K562 (cell line): ENCODE measurements at regions not wholly inside any gene's neighbourhood (a gene's known extent, or its start where the extent isn't known, plus 50 kb on each side); places are given as distances from the start of the nearest gene placed in this dataset.

Source experiments
- C11orf30 ChIP-seq: fragments of 450-650 bp; IDR thresholded peaks from 2 replicates; pipeline ENCODE4 v1.6.1; 2016; ENCODE audit warnings: low read depth, mild to moderate bottlenecking
- CAMTA2 ChIP-seq: fragments of 250-450 bp; sonication (Bioruptor Pico); conservative IDR thresholded peaks from 2 replicates; pipeline ENCODE4 v1.5.1; 2022
- CBX3 ChIP-seq, 2 experiments: IDR thresholded peaks; 1 replicate in 1 of 2; 2 replicates in 1 of 2; pipeline ENCODE4 v1.6.1; 2012; ENCODE audit warnings: inconsistent platforms in 2 of 2, low read length in 2 of 2, borderline replicate concordance in 1 of 2, control low read depth in 1 of 2
- CHAMP1 ChIP-seq: fragments of 450-650 bp; IDR thresholded peaks from 2 replicates; pipeline ENCODE4 v1.6.1; 2016; ENCODE audit warnings: mild to moderate bottlenecking
- ETV6 ChIP-seq, 3 experiments: fragments of 150-350 bp in 1 of 3; sonication (generic) in 1 of 3; formaldehyde crosslinking in 1 of 3; IDR thresholded peaks; 2 replicates each; pipeline versions ENCODE4 v1.6.1 to v1.8.0; 2014 to 2022; ENCODE audit warnings: borderline replicate concordance in 2 of 3, low read depth in 2 of 3, antibody characterized with exemption in 1 of 3, low read length in 1 of 3, mild to moderate bottlenecking in 1 of 3, missing genetic modification reagents in 1 of 3
- GABPA ChIP-seq: fragments of 200-800 bp; sonication (Bioruptor generic); conservative IDR thresholded peaks from 2 replicates; pipeline ENCODE4 v1.6.1; 2016; ENCODE audit warnings: low read depth, missing genetic modification characterization, missing compliant biosample characterization
- HDAC3 ChIP-seq: fragments of 450-650 bp; IDR thresholded peaks from 2 replicates; pipeline ENCODE4 v1.6.1; 2018; ENCODE audit warnings: borderline replicate concordance, mild to moderate bottlenecking, moderate library complexity; ENCODE audit not compliant: partially characterized antibody
- HOXB6 ChIP-seq: fragments of 250-450 bp; sonication (Bioruptor Pico); IDR thresholded peaks from 2 replicates; pipeline ENCODE4 v1.5.1; 2022; ENCODE audit warnings: mild to moderate bottlenecking, borderline replicate concordance
- MNT ChIP-seq, 2 experiments: fragments of 450-650 bp; conservative IDR thresholded peaks; 2 replicates each; pipeline ENCODE4 v1.6.1; 2017; ENCODE audit warnings: mild to moderate bottlenecking in 2 of 2, moderate library complexity in 2 of 2
- NR2C1 ChIP-seq, 2 experiments: fragments of 450-650 bp; IDR thresholded peaks; 2 replicates each; pipeline ENCODE4 v1.6.1; 2017; ENCODE audit warnings: mild to moderate bottlenecking in 2 of 2, antibody characterized with exemption in 1 of 2, inconsistent platforms in 1 of 2, missing compliant biosample characterization in 1 of 2, missing genetic modification characterization in 1 of 2
- PHF20 ChIP-seq: fragments of 450-650 bp; IDR thresholded peaks from 2 replicates; pipeline ENCODE4 v1.6.1; 2018; ENCODE audit not compliant: partially characterized antibody
- PRMT5 ChIP-seq: sonication (generic); formaldehyde crosslinking; IDR thresholded peaks from 2 replicates; pipeline ENCODE4 v1.5.0; 2020; ENCODE audit warnings: missing genetic modification reagents
- RBBP5 ChIP-seq: fragments of 200-600 bp; sonication (generic); IDR thresholded peaks from 2 replicates; pipeline ENCODE4 v1.6.1; 2012; ENCODE audit warnings: borderline replicate concordance, mild to moderate bottlenecking, low read length, control low read depth, inconsistent platforms; ENCODE audit not compliant: insufficient read depth, poor library complexity, severe bottlenecking
- SIN3B ChIP-seq: fragments of 450-650 bp; IDR thresholded peaks from 2 replicates; pipeline ENCODE4 v1.6.1; 2017; ENCODE audit warnings: low read depth, mild to moderate bottlenecking, moderate library complexity
- TCF3 ChIP-seq: sonication (generic); formaldehyde crosslinking; IDR thresholded peaks from 2 replicates; pipeline ENCODE4 v1.4.0; 2020; ENCODE audit warnings: mild to moderate bottlenecking, missing genetic modification reagents
- ZFP36 ChIP-seq: fragments of 150-350 bp; IDR thresholded peaks from 2 replicates; pipeline ENCODE4 v1.6.1; 2018; ENCODE audit warnings: low read length, low read depth; ENCODE audit not compliant: partially characterized antibody
- ZNF282 ChIP-seq: sonication (generic); formaldehyde crosslinking; IDR thresholded peaks from 2 replicates; pipeline ENCODE4 v1.8.1; 2023; ENCODE audit warnings: missing genetic modification reagents
- TF ChIP-seq, protein P1 (sequence below), 2 experiments: fragments of 450-650 bp in 1 of 2; sonication (generic) in 1 of 2; formaldehyde crosslinking in 1 of 2; IDR thresholded peaks in 1 of 2; conservative IDR thresholded peaks in 1 of 2; 2 replicates each; pipeline versions ENCODE4 v1.6.1 to v1.8.1; 2016 to 2023; ENCODE audit warnings: mild to moderate bottlenecking in 2 of 2, moderate library complexity in 2 of 2, inconsistent platforms in 1 of 2, missing genetic modification reagents in 1 of 2

- TF ChIP-seq C11orf30 = peak; percentile 26; the same call in 1 of the 2 replicates
- TF ChIP-seq PRMT5 (CRISPR knock-in tag) = no peak
- no peak for TF ChIP-seq SIN3B
- peak; percentile 92 to 96; a peak in 3 of 4 replicates for TF ChIP-seq ETV6 (IDR thresholded peaks at IDR 0.05; ENCODE audit: borderline replicate concordance in 1 of 2, low read depth in 2 of 2, low read length in 1 of 2)
- no peak for TF ChIP-seq ETV6 (CRISPR knock-in tag; IDR thresholded peaks at IDR 0.05; ENCODE audit: borderline replicate concordance)
- no peak for TF ChIP-seq CAMTA2
- TF ChIP-seq HOXB6 = no peak
- TF ChIP-seq CBX3 (IDR thresholded peaks at IDR 0.05; ENCODE audit: borderline replicate concordance in 1 of 2, low read length in 2 of 2) = no peak
- TF ChIP-seq NR2C1 (IDR thresholded peaks at IDR 0.05) = peak; percentile 70
- TF ChIP-seq NR2C1 (tag; IDR thresholded peaks at IDR 0.05) = peak; percentile 75
- TF ChIP-seq, protein P1, sequence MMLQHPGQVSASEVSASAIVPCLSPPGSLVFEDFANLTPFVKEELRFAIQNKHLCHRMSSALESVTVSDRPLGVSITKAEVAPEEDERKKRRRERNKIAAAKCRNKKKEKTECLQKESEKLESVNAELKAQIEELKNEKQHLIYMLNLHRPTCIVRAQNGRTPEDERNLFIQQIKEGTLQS (IDR thresholded peaks at IDR 0.05) = peak; percentile 25; the same call in 1 of the 2 replicates
- TF ChIP-seq, protein P1 (CRISPR knock-in tag; conservative IDR thresholded peaks at IDR 0.05) = no peak
- no peak for TF ChIP-seq HDAC3
- TF ChIP-seq CHAMP1 = no peak
- no peak for TF ChIP-seq MNT (conservative IDR thresholded peaks at IDR 0.05)
- no peak for TF ChIP-seq PHF20
- no peak for TF ChIP-seq RBBP5
- no peak for TF ChIP-seq ZNF282
- no peak for TF ChIP-seq TCF3
- peak; percentile 29; the same call in 1 of the 2 replicates for TF ChIP-seq GABPA
- TF ChIP-seq ZFP36 = peak; percentile 72
- TF ChIP-seq, all 486 proteins: peak for 10
Observed at GRCh38 chr16:5560084-5560483, 462.5 kb upstream of the EEF2KMT start (continued).
